Right atrium auricular region (tissue), 2 donors: ENCODE measurements at regions not wholly inside any gene's neighbourhood (a gene's known extent, or its start where the extent isn't known, plus 50 kb on each side); places are given as distances from the start of the nearest gene placed in this dataset.

Experiments used
- DNase-seq: peaks from one replicate; pipeline ENCODE4 v3.0.0-alpha.2; 2019; ENCODE audit warnings: low spot score
- H3K27ac ChIP-seq, 2 donors: fragments of 200-600 bp; sonication (generic); 1 replicate in 1 of 2; 2 replicates in 1 of 2; pipeline ENCODE4 v1.5.1; 2016 to 2019
- H3K27me3 ChIP-seq, 2 donors: fragments of 200-600 bp; sonication (generic); one replicate each; pipeline versions ENCODE4 v1.5.1 to v1.6.0; 2017 to 2019
- H3K36me3 ChIP-seq: fragments of 200-600 bp; sonication (generic); one replicate; pipeline ENCODE4 v1.5.1; 2016
- H3K4me1 ChIP-seq, 2 donors: fragments of 200-600 bp; sonication (generic); one replicate each; pipeline versions ENCODE4 v1.5.1 to v1.6.0; 2017 to 2019
- H3K4me3 ChIP-seq, 2 donors: fragments of 200-600 bp; sonication (generic); 1 replicate in 1 of 2; 2 replicates in 1 of 2; pipeline ENCODE4 v1.5.1; 2017 to 2019; ENCODE audit warnings: mild to moderate bottlenecking in 1 of 2, moderate library complexity in 1 of 2
- H3K9me3 ChIP-seq, 2 donors: fragments of 200-600 bp; sonication (generic); one replicate each; pipeline ENCODE4 v1.5.1; 2019
- CTCF ChIP-seq, 2 donors: fragments of 200-600 bp; sonication (generic); IDR thresholded peaks; one replicate each; pipeline ENCODE4 v1.5.1; 2019; ENCODE audit warnings: antibody characterized with exemption in 2 of 2

GRCh38 chr3:59115364-59116232 lies 65.8 kb upstream of the CFAP20DC start:
- Histone ChIP-seq H3K27me3 (no peaks in the 10 kb centered on the region), H3K4me3 (peak overlapping the region in 1 of 2 donors; percentile 1), H3K9me3 (no peaks in the 10 kb centered on the region), H3K27ac (no peak overlapping the region), H3K36me3 (no peaks in the 10 kb centered on the region), H3K4me1 (no peaks in the 10 kb centered on the region)
- DNase-seq, result no peak
- TF ChIP-seq CTCF (IDR thresholded peaks at IDR 0.05), result no peak

- no peaks in the 10 kb centered on the region for H3K36me3 ChIP-seq
- H3K4me1 ChIP-seq, result no peaks in the 10 kb centered on the region
- DNase-seq, result no peak
- no peaks in the 10 kb centered on the region for H3K27me3 ChIP-seq
- TF ChIP-seq CTCF (IDR thresholded peaks at IDR 0.05), result no peak
- no peak overlapping the region for H3K27ac ChIP-seq
- H3K4me3 ChIP-seq, result no peak overlapping the region
- no peaks in the 10 kb centered on the region for H3K9me3 ChIP-seq
Measured at GRCh38 chr3:59107856-59108815, 58.3 kb upstream of the CFAP20DC start.

- TF ChIP-seq CTCF (IDR thresholded peaks at IDR 0.05), result no peak
- DNase-seq, result no peak
- H3K27ac ChIP-seq, result no peak overlapping the region
- no peak overlapping the region for H3K4me3 ChIP-seq
- H3K27me3 ChIP-seq, result no peaks in the 10 kb centered on the region
- H3K36me3 ChIP-seq, result no peaks in the 10 kb centered on the region
- H3K9me3 ChIP-seq, result no peaks in the 10 kb centered on the region
- H3K4me1 ChIP-seq, result no peaks in the 10 kb centered on the region
Measured at GRCh38 chr3:59106085-59106648, 56.3 kb upstream of the CFAP20DC start.

GRCh38 chr3:59103552-59103951 lies 53.7 kb upstream of the CFAP20DC start:
- no peak for TF ChIP-seq CTCF (IDR thresholded peaks at IDR 0.05)
- Histone ChIP-seq H3K36me3 (no peaks in the 10 kb centered on the region), H3K27me3 (no peaks in the 10 kb centered on the region), H3K27ac (no peak overlapping the region), H3K4me3 (no peak overlapping the region), H3K4me1 (no peaks in the 10 kb centered on the region), H3K9me3 (no peaks in the 10 kb centered on the region)
- DNase-seq, result no peak

- Histone ChIP-seq H3K36me3 (no peaks in the 10 kb centered on the region), H3K9me3 (peaks cover 0 to 5% of the 10 kb centered on the region in 2 donors), H3K4me3 (no peak overlapping the region), H3K4me1 (no peaks in the 10 kb centered on the region), H3K27me3 (no peaks in the 10 kb centered on the region), H3K27ac (no peak overlapping the region)
- no peak for TF ChIP-seq CTCF (IDR thresholded peaks at IDR 0.05)
- DNase-seq, result no peak
Measured at GRCh38 chr3:59101231-59101736, 51.5 kb upstream of the CFAP20DC start.
